GM23338 (cell line): ENCODE measurements at regions not wholly inside any gene's neighbourhood (a gene's known extent, or its start where the extent isn't known, plus 50 kb on each side); places are given as distances from the start of the nearest gene placed in this dataset.

Experiments used
- CREB1 ChIP-seq: fragments of 250-450 bp; sonication (Bioruptor Pico); IDR thresholded peaks from 2 replicates; pipeline ENCODE4 v1.5.0; 2020; ENCODE audit warnings: low read depth, mild to moderate bottlenecking, moderate library complexity
- EZH2 ChIP-seq: fragments of 200-600 bp; sonication (generic); IDR thresholded peaks from one replicate; pipeline ENCODE4 v1.8.0; 2017; ENCODE audit warnings: antibody characterized with exemption, mild to moderate bottlenecking, low read depth; ENCODE audit not compliant: unreplicated experiment
- EZH2phosphoT487 ChIP-seq: fragments of 200-600 bp; sonication (generic); IDR thresholded peaks from one replicate; pipeline ENCODE4 v1.8.1; 2018; ENCODE audit warnings: antibody characterized with exemption; ENCODE audit not compliant: unreplicated experiment
- JUNB ChIP-seq: IDR thresholded peaks from one replicate; pipeline ENCODE4 v1.6.1; 2016; ENCODE audit warnings: antibody characterized with exemption; ENCODE audit not compliant: unreplicated experiment
- POLR2AphosphoS5 ChIP-seq: IDR thresholded peaks from 2 replicates; pipeline ENCODE4 v1.6.1; 2016; ENCODE audit warnings: antibody characterized with exemption, low read depth
- STAT1 ChIP-seq: IDR thresholded peaks from one replicate; pipeline ENCODE4 v1.6.1; 2016; ENCODE audit warnings: antibody characterized with exemption; ENCODE audit not compliant: unreplicated experiment
- ZNF331 ChIP-seq: fragments of 250-450 bp; sonication (Bioruptor Pico); IDR thresholded peaks from 2 replicates; pipeline ENCODE4 v1.5.0; 2020; ENCODE audit warnings: low read depth, mild to moderate bottlenecking, moderate library complexity
- TF ChIP-seq, protein P1 (sequence below), 2 experiments: fragments of 200-600 bp in 1 of 2; sonication (generic) in 1 of 2; conservative IDR thresholded peaks; 2 replicates each; pipeline versions ENCODE4 v1.5.1 to v1.6.1; 2016 to 2017; ENCODE audit warnings: antibody characterized with exemption in 2 of 2, low read depth in 2 of 2, mild to moderate bottlenecking in 2 of 2, moderate library complexity in 1 of 2
- TF ChIP-seq, protein P2 (sequence below): IDR thresholded peaks from one replicate; pipeline ENCODE4 v1.6.1; 2018; ENCODE audit warnings: antibody characterized with exemption; ENCODE audit not compliant: unreplicated experiment
- TF ChIP-seq, protein P3 (sequence below): IDR thresholded peaks from 2 replicates; pipeline ENCODE4 v1.6.1; 2016; ENCODE audit warnings: antibody characterized with exemption

DNA sequence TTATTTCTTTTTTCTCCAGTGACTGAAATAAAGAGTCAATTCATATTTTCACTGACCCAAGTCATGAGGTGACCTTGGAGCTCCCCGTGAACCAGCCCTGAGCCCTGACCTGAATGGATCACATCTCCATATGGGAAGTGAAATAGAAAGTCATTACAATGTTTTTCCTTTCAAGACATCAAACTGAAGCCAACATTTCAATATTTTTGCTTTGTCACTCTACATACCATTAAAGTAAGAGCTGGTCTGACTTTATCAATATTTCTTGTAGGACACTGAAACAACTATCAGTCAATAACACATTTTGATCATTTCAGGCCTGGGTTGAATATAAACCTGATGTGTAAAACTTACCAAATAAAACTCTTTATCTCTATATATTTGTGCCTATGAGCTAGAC is 249.8 kb upstream of the PHF14 start:
- TF ChIP-seq, protein P1, sequence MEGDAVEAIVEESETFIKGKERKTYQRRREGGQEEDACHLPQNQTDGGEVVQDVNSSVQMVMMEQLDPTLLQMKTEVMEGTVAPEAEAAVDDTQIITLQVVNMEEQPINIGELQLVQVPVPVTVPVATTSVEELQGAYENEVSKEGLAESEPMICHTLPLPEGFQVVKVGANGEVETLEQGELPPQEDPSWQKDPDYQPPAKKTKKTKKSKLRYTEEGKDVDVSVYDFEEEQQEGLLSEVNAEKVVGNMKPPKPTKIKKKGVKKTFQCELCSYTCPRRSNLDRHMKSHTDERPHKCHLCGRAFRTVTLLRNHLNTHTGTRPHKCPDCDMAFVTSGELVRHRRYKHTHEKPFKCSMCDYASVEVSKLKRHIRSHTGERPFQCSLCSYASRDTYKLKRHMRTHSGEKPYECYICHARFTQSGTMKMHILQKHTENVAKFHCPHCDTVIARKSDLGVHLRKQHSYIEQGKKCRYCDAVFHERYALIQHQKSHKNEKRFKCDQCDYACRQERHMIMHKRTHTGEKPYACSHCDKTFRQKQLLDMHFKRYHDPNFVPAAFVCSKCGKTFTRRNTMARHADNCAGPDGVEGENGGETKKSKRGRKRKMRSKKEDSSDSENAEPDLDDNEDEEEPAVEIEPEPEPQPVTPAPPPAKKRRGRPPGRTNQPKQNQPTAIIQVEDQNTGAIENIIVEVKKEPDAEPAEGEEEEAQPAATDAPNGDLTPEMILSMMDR (conservative IDR thresholded peaks at IDR 0.05; ENCODE audit: low read depth in 2 of 2), result no peak
- TF ChIP-seq, protein P2, sequence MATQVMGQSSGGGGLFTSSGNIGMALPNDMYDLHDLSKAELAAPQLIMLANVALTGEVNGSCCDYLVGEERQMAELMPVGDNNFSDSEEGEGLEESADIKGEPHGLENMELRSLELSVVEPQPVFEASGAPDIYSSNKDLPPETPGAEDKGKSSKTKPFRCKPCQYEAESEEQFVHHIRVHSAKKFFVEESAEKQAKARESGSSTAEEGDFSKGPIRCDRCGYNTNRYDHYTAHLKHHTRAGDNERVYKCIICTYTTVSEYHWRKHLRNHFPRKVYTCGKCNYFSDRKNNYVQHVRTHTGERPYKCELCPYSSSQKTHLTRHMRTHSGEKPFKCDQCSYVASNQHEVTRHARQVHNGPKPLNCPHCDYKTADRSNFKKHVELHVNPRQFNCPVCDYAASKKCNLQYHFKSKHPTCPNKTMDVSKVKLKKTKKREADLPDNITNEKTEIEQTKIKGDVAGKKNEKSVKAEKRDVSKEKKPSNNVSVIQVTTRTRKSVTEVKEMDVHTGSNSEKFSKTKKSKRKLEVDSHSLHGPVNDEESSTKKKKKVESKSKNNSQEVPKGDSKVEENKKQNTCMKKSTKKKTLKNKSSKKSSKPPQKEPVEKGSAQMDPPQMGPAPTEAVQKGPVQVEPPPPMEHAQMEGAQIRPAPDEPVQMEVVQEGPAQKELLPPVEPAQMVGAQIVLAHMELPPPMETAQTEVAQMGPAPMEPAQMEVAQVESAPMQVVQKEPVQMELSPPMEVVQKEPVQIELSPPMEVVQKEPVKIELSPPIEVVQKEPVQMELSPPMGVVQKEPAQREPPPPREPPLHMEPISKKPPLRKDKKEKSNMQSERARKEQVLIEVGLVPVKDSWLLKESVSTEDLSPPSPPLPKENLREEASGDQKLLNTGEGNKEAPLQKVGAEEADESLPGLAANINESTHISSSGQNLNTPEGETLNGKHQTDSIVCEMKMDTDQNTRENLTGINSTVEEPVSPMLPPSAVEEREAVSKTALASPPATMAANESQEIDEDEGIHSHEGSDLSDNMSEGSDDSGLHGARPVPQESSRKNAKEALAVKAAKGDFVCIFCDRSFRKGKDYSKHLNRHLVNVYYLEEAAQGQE, result no peak
- TF ChIP-seq ZNF331 (CRISPR knock-in tag), result no peak
- no peak for TF ChIP-seq EZH2
- TF ChIP-seq CREB1 (CRISPR knock-in tag), result no peak
- no peak for TF ChIP-seq POLR2AphosphoS5
- TF ChIP-seq EZH2phosphoT487, result no peak
- TF ChIP-seq, protein P3, sequence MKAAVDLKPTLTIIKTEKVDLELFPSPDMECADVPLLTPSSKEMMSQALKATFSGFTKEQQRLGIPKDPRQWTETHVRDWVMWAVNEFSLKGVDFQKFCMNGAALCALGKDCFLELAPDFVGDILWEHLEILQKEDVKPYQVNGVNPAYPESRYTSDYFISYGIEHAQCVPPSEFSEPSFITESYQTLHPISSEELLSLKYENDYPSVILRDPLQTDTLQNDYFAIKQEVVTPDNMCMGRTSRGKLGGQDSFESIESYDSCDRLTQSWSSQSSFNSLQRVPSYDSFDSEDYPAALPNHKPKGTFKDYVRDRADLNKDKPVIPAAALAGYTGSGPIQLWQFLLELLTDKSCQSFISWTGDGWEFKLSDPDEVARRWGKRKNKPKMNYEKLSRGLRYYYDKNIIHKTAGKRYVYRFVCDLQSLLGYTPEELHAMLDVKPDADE, result no peak
- no peak for TF ChIP-seq STAT1
- TF ChIP-seq JUNB, result no peak
